Fibroblast of villous mesenchyme (primary cell): ENCODE measurements at regions not wholly inside any gene's neighbourhood (a gene's known extent, or its start where the extent isn't known, plus 50 kb on each side); places are given as distances from the start of the nearest gene placed in this dataset.
A peak's percentile ranks its signal among the peaks of the same experiment; 100 is the strongest.

ENCODE experiments used
- DNase-seq: peaks from one replicate; pipeline ENCODE4 v3.0.0-alpha.2; 2010; ENCODE audit warnings: low read depth
- H3K4me3 ChIP-seq: 2 replicates; pipeline ENCODE4 v1.5.1; 2011; ENCODE audit warnings: low read depth, mild to moderate bottlenecking, low read length
- CTCF ChIP-seq: IDR thresholded peaks from 2 replicates; pipeline ENCODE4 v1.5.1; 2012; ENCODE audit warnings: low read depth, mild to moderate bottlenecking, low read length; ENCODE audit not compliant: insufficient read depth

DNA sequence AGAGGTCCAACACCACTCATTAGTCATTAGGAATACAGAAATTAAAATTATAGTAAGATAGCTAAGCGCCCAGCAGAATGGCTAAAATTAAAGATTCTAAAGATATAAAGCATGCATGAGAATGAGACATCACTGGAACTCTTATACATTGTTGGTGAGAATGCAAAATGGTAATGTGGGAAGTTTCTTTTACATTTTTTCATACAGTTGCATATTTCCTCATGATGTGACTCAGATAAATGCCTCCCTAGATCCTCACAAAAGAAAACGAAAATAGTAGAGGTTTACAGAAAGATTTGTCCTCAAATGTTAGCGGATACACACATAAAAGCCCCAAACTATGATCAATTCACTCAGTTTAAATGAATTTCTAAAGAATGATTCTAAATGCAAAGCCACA, 633.7 kb upstream of the GJE1 start:
- no peak for TF ChIP-seq CTCF
- H3K4me3 ChIP-seq = no peak overlapping the region
- no peak for DNase-seq

- TF ChIP-seq CTCF = no peak
- no peak for DNase-seq
- H3K4me3 ChIP-seq = no peak overlapping the region
Measured at GRCh38 chr6:141492521-141493284, 640.0 kb upstream of the GJE1 start.

DNA sequence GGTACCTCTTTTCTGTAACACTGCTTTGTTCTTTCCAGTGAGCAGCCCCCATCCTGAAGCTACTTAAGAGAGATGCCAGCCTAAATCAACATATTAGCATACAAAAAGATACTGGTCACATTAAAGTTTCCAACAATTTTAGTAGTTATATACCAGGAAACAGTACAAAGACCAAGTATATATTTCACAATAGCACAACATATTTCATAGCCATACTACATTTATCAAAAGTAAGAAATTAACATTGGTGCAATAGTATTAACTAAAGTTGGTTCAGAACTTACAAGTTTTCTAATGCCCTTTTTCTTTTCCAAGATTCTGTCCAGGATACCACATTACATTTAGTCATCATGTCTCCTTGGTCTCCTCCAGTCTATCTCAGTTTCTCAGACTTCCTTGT, 641.0 kb upstream of the GJE1 start:
- H3K4me3 ChIP-seq = no peak overlapping the region
- TF ChIP-seq CTCF = no peak
- DNase-seq = no peak

DNA sequence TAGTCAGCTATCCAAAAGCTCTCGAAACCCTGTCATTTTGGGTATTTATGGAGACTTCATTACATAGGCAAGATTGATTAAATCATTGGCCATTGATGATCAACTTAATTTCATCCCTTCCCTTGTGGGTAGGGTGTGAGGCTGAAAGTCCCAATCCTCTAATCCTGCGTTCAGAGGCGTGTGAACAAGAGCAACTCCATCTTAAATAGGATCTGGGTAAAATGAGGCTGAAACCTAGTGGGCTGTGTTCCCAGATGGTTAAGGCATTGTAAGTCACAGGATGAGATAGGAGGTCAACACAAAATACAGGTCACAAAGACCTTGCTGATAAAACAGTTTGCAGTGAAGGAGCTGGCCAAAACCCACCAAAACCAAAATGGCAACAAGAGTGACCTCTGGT, 641.7 kb upstream of the GJE1 start:
- DNase-seq = no peak

DNA sequence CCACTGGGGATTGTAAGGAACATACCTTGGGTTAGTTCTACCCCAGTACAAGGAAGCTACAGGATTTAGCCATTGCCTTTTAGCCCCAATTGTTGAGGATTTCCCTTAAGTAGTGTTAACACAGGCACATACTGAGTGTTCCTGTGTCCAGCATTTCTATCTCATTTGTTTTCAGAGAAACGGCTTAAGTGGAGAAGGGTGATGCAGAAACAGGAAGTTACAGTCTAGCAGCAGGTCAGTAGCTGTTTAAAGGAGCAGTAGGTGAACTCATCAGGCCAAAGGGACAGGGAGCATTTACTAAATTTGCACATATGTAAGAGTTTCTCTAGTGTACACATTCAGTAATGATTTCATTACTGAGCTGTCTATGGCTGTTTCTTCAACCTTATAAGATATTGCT, 644.2 kb upstream of the GJE1 start:
- no peak for TF ChIP-seq CTCF
- DNase-seq = peak; percentile 27
- no peak overlapping the region for H3K4me3 ChIP-seq

More for the DNA sequence above, 641.7 kb upstream of the GJE1 start:
- no peak for TF ChIP-seq CTCF
- no peak overlapping the region for H3K4me3 ChIP-seq

DNA sequence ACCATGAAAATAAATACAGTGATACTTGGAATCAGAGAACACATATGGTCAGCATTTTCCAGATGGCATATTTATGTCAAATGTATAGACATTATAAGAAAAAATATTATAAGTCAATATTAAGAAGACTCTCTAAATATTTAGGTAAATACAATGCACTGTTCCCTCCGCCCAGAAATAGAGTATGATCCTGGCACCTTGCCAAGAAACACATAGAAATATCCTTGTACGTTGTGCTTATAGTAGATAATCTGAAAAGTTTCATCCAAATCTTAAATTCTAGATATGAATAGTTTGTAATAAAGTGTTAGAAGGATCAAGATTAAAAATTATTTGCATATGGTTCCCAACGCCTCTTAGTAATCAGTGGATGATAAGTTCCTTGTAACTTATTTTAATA, 645.8 kb upstream of the GJE1 start:
- TF ChIP-seq CTCF = no peak
- H3K4me3 ChIP-seq = no peak overlapping the region

DNA sequence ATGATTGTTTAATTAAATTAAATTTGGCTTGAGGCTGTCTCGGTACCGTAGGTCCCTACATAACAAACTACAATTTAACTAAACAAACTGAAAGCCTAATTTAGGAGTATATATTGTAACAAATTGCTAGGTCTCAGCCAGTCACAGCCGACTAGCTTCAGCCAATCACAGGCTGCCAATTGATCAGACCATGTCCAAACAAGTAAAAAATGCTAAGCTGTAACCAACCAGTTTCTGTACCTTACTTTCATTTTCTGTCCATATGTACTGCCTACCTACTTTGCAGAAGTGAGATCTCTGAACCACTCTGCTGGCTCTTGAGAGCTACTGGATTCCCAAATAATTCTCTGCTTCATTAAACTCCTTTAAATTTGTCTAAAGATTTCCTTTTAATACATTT, 648.0 kb upstream of the GJE1 start:
- TF ChIP-seq CTCF = no peak
- H3K4me3 ChIP-seq = no peak overlapping the region
- peak; percentile 21 for DNase-seq

More for the DNA sequence above, 645.8 kb upstream of the GJE1 start:
- DNase-seq = no peak
